K562 (cell line): ENCODE measurements at regions not wholly inside any gene's neighbourhood (a gene's known extent, or its start where the extent isn't known, plus 50 kb on each side); places are given as distances from the start of the nearest gene placed in this dataset.

Source experiments
- C11orf30 ChIP-seq: fragments of 450-650 bp; IDR thresholded peaks from 2 replicates; pipeline ENCODE4 v1.6.1; 2016; ENCODE audit warnings: low read depth, mild to moderate bottlenecking
- GABPA ChIP-seq: fragments of 200-800 bp; sonication (Bioruptor generic); conservative IDR thresholded peaks from 2 replicates; pipeline ENCODE4 v1.6.1; 2016; ENCODE audit warnings: low read depth, missing genetic modification characterization, missing compliant biosample characterization
- RFX1 ChIP-seq: fragments of 450-650 bp; IDR thresholded peaks from 2 replicates; pipeline ENCODE4 v1.6.1; 2016; ENCODE audit warnings: mild to moderate bottlenecking, moderate library complexity
- TF ChIP-seq, protein P1 (sequence below), 3 experiments: IDR thresholded peaks in 2 of 3; conservative IDR thresholded peaks in 1 of 3; 2 replicates each; pipeline ENCODE4 v1.5.1; 2011 to 2012; ENCODE audit warnings: low read length in 3 of 3, mild to moderate bottlenecking in 3 of 3, control low read depth in 2 of 3, improper control_type of control experiment in 1 of 3, inconsistent platforms in 1 of 3, low read depth in 1 of 3, mixed read lengths in 1 of 3, moderate library complexity in 1 of 3; ENCODE audit not compliant: insufficient read depth in 2 of 3
- TF ChIP-seq, protein P2 (sequence below): fragments of 150-350 bp; IDR thresholded peaks from 2 replicates; pipeline ENCODE4 v1.6.1; 2014; ENCODE audit warnings: low read depth, mild to moderate bottlenecking, low read length, borderline replicate concordance
- TF ChIP-seq, protein P3 (sequence below), 2 experiments: IDR thresholded peaks in 1 of 2; conservative IDR thresholded peaks in 1 of 2; 2 replicates each; pipeline ENCODE4 v1.6.1; 2016; ENCODE audit warnings: low read depth in 2 of 2, mild to moderate bottlenecking in 1 of 2, missing compliant biosample characterization in 1 of 2, missing genetic modification characterization in 1 of 2, moderate library complexity in 1 of 2

- no peak for TF ChIP-seq GABPA
- TF ChIP-seq, protein P1, sequence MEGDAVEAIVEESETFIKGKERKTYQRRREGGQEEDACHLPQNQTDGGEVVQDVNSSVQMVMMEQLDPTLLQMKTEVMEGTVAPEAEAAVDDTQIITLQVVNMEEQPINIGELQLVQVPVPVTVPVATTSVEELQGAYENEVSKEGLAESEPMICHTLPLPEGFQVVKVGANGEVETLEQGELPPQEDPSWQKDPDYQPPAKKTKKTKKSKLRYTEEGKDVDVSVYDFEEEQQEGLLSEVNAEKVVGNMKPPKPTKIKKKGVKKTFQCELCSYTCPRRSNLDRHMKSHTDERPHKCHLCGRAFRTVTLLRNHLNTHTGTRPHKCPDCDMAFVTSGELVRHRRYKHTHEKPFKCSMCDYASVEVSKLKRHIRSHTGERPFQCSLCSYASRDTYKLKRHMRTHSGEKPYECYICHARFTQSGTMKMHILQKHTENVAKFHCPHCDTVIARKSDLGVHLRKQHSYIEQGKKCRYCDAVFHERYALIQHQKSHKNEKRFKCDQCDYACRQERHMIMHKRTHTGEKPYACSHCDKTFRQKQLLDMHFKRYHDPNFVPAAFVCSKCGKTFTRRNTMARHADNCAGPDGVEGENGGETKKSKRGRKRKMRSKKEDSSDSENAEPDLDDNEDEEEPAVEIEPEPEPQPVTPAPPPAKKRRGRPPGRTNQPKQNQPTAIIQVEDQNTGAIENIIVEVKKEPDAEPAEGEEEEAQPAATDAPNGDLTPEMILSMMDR (IDR thresholded peaks at IDR 0.05 in 2 of 3, conservative IDR thresholded peaks at IDR 0.05 in 1 of 3; ENCODE audit: insufficient read depth in 2 of 3, low read depth in 1 of 3, low read length in 3 of 3): peak; percentile 30 to 53 (median 51); a peak in 4 of 6 replicates
- no peak for TF ChIP-seq C11orf30
- TF ChIP-seq, protein P2, sequence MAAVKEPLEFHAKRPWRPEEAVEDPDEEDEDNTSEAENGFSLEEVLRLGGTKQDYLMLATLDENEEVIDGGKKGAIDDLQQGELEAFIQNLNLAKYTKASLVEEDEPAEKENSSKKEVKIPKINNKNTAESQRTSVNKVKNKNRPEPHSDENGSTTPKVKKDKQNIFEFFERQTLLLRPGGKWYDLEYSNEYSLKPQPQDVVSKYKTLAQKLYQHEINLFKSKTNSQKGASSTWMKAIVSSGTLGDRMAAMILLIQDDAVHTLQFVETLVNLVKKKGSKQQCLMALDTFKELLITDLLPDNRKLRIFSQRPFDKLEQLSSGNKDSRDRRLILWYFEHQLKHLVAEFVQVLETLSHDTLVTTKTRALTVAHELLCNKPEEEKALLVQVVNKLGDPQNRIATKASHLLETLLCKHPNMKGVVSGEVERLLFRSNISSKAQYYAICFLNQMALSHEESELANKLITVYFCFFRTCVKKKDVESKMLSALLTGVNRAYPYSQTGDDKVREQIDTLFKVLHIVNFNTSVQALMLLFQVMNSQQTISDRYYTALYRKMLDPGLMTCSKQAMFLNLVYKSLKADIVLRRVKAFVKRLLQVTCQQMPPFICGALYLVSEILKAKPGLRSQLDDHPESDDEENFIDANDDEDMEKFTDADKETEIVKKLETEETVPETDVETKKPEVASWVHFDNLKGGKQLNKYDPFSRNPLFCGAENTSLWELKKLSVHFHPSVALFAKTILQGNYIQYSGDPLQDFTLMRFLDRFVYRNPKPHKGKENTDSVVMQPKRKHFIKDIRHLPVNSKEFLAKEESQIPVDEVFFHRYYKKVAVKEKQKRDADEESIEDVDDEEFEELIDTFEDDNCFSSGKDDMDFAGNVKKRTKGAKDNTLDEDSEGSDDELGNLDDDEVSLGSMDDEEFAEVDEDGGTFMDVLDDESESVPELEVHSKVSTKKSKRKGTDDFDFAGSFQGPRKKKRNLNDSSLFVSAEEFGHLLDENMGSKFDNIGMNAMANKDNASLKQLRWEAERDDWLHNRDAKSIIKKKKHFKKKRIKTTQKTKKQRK: no peak
- TF ChIP-seq, protein P3, sequence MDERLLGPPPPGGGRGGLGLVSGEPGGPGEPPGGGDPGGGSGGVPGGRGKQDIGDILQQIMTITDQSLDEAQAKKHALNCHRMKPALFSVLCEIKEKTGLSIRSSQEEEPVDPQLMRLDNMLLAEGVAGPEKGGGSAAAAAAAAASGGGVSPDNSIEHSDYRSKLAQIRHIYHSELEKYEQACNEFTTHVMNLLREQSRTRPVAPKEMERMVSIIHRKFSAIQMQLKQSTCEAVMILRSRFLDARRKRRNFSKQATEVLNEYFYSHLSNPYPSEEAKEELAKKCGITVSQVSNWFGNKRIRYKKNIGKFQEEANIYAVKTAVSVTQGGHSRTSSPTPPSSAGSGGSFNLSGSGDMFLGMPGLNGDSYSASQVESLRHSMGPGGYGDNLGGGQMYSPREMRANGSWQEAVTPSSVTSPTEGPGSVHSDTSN (CRISPR knock-in tag; IDR thresholded peaks at IDR 0.05; ENCODE audit: low read depth): no peak
- TF ChIP-seq, protein P3 (tag; conservative IDR thresholded peaks at IDR 0.05; ENCODE audit: low read depth): 0 out of 2 replicates have a peak, but pooled peaks have one; percentile 38
- TF ChIP-seq RFX1: no peak
These were observed 551.4 kb downstream of the IQCM start for GRCh38 chr4:149264093-149264733.
